Uterus (tissue), 2 donors: ENCODE measurements at regions not wholly inside any gene's neighbourhood (a gene's known extent, or its start where the extent isn't known, plus 50 kb on each side); places are given as distances from the start of the nearest gene placed in this dataset.

Experiments
- POLR2A ChIP-seq, 2 donors: fragments of 450-650 bp; IDR thresholded peaks; one replicate each; pipeline ENCODE4 v1.6.1; 2016; ENCODE audit warnings: antibody characterized with exemption in 2 of 2, mild to moderate bottlenecking in 1 of 2, moderate library complexity in 1 of 2
- TF ChIP-seq, protein P1 (sequence below), 4 experiments: fragments of 200-600 bp in 2 of 4; fragments of 450-650 bp in 2 of 4; sonication (generic) in 2 of 4; IDR thresholded peaks; one replicate each; pipeline ENCODE4 v1.5.1; 2016 to 2019; ENCODE audit warnings: antibody characterized with exemption in 4 of 4, mild to moderate bottlenecking in 2 of 4, moderate library complexity in 1 of 4

DNA sequence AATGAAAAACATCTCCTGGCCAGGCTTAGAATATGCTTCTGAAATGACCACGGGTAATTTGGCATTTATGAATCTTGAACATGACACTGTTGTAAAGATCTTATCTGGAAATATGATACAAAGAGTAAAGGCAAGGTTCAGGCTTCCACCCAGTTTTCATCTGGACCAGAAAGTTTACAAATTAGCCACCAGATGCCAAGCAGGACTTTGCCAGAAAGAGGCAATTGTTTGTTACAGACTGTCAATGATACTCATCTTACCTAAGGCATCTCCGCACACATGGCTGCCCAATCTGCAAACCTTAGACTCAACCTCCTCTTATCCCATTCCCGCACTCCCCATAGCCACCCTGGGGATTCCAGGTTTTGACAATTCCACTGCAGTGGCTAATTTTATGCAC is 795.3 kb downstream of the TYW1 start:
- no peak for TF ChIP-seq POLR2A (IDR thresholded peaks at IDR 0.05)
- TF ChIP-seq, protein P1, sequence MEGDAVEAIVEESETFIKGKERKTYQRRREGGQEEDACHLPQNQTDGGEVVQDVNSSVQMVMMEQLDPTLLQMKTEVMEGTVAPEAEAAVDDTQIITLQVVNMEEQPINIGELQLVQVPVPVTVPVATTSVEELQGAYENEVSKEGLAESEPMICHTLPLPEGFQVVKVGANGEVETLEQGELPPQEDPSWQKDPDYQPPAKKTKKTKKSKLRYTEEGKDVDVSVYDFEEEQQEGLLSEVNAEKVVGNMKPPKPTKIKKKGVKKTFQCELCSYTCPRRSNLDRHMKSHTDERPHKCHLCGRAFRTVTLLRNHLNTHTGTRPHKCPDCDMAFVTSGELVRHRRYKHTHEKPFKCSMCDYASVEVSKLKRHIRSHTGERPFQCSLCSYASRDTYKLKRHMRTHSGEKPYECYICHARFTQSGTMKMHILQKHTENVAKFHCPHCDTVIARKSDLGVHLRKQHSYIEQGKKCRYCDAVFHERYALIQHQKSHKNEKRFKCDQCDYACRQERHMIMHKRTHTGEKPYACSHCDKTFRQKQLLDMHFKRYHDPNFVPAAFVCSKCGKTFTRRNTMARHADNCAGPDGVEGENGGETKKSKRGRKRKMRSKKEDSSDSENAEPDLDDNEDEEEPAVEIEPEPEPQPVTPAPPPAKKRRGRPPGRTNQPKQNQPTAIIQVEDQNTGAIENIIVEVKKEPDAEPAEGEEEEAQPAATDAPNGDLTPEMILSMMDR (IDR thresholded peaks at IDR 0.05), result no peak
